ENCODE measurements at regions not wholly inside any gene's neighbourhood (a gene's known extent, or its start where the extent isn't known, plus 50 kb on each side); places are given as distances from the start of the nearest gene placed in this dataset.

DNA sequence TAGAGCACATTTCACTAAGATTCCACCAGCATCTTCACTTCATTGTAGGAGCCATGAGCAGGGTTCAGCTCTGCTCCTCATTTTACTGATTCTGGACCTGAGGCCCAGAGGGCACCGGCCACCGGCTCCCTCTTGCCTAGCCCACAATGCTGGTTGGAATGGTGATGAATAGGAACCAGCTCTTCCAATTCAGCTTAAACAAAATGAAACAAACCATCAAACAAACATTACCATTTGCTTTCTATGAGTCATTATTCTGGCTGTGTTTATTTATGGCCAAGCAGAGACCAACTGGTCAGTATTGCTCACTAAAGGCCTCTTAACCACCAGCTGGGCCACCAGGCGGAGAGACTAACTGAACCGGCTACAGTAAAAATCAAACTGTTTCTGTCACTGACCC, 176.7 kb downstream of the MTX2 start:
- ChIA-PET POLR2A (interaction anchor here (1.4 kb wide), 1 partner anchor 9 kb away, joined by 3 read pairs; no protein-coding TSS in a partner anchor), CTCF (ENCODE audit: low intra/inter-chr PET ratio, low total read pairs) (no interaction called here)
- 2% methylated on average over 4 of the region's 4 CpGs for WGBS (ENCODE audit: low lambda C conversion rate)
- no peak overlapping the region for H3K4me2 ChIP-seq (ENCODE audit: low read depth, low read length)
- no peak overlapping the region for H3K27ac ChIP-seq (ENCODE audit: extremely low read length, insufficient read depth, low read length)
- BruUV-seq (replicated peaks), result no TSS peak
- no peak overlapping the region for H3K9ac ChIP-seq (ENCODE audit: insufficient read depth, low read depth, low read length)
- no peak for FAIRE-seq
- H3K9me3 ChIP-seq (ENCODE audit: low read length), result no peaks in the 10 kb centered on the region
- intact Hi-C loops (cut with micrococcal nuclease; ENCODE audit: unreplicated experiment), result no loop called here
- H3K36me3 ChIP-seq (replicated peaks in 1 of 2; ENCODE audit: control insufficient read depth in 1 of 2, insufficient read depth in 2 of 2, low read length in 2 of 2), result no peaks in the 10 kb centered on the region
- no peak overlapping the region for H3K4me3 ChIP-seq (replicated peaks in 1 of 3; ENCODE audit: insufficient read depth in 1 of 3, low read depth in 2 of 3, low read length in 3 of 3)
- no peaks in the 10 kb centered on the region for H3K79me2 ChIP-seq (ENCODE audit: insufficient read depth, low read length)
- no peak overlapping the region for H2AFZ ChIP-seq (ENCODE audit: low read length)
- peaks cover 8% of the 10 kb centered on the region; the same call in 1 of the 2 replicates for H3K4me1 ChIP-seq (ENCODE audit: insufficient read depth, low read length)
- ATAC-seq, result peak; percentile 79
- peaks cover 2 to 10% of the 10 kb centered on the region in 2 experiments; a peak in 2 of 5 replicates for H3K27me3 ChIP-seq (ENCODE audit: control insufficient read depth in 1 of 2, insufficient read depth in 2 of 2, low read length in 2 of 2)
- no peaks in the 10 kb centered on the region for H4K20me1 ChIP-seq (ENCODE audit: insufficient read depth, low read length)
- peak; percentile 44; the same call in 1 of the 2 replicates for TF ChIP-seq TFAP4 (IDR thresholded peaks at IDR 0.05; ENCODE audit: borderline replicate concordance, low read depth)
- TF ChIP-seq POLR2AphosphoS2 (IDR thresholded peaks at IDR 0.05; ENCODE audit: low read depth, low read length), result no peak
- peak; percentile 82 for TF ChIP-seq FOSL2 (CRISPR knock-in tag; IDR thresholded peaks at IDR 0.05)
- DNase-seq (ENCODE audit: low spot score), result peak; percentile 13
- in situ Hi-C loops (cut with HindIII; ENCODE audit: extremely low pct_ligation_motif_present, low pct_unique_long_range_greater_than_20kb), result no loop called here

GRCh38 chr2:176446718-176447414, 177.6 kb downstream of the MTX2 start:
- no peak overlapping the region for H3K9ac ChIP-seq (ENCODE audit: insufficient read depth, low read depth, low read length)
- no TSS peak for BruUV-seq (replicated peaks)
- intact Hi-C loops (cut with micrococcal nuclease; ENCODE audit: unreplicated experiment) (no loop called here), in situ Hi-C loops (cut with HindIII; ENCODE audit: extremely low pct_ligation_motif_present, low pct_unique_long_range_greater_than_20kb) (no loop called here)
- no peak overlapping the region for H3K4me2 ChIP-seq (ENCODE audit: low read depth, low read length)
- ATAC-seq, result no peak
- peaks cover 2 to 10% of the 10 kb centered on the region in 2 experiments; a peak in 2 of 5 replicates for H3K27me3 ChIP-seq (ENCODE audit: control insufficient read depth in 1 of 2, insufficient read depth in 2 of 2, low read length in 2 of 2)
- no peak for DNase-seq (ENCODE audit: low spot score)
- H3K9me3 ChIP-seq (ENCODE audit: low read length), result no peaks in the 10 kb centered on the region
- H3K4me1 ChIP-seq (ENCODE audit: insufficient read depth, low read length), result peaks cover 8% of the 10 kb centered on the region; the same call in 1 of the 2 replicates
- ChIA-PET CTCF (ENCODE audit: low intra/inter-chr PET ratio, low total read pairs) (no interaction called here), POLR2A (interaction anchor here (1.4 kb wide), 1 partner anchor 8 kb away, joined by 3 read pairs; no protein-coding TSS in a partner anchor)
- no peak for TF ChIP-seq RBAK (CRISPR knock-in tag; IDR thresholded peaks at IDR 0.05)
- TF ChIP-seq ZNF17 (CRISPR knock-in tag; IDR thresholded peaks at IDR 0.05), result no peak
- TF ChIP-seq ZNF3 (CRISPR knock-in tag; IDR thresholded peaks at IDR 0.05), result no peak
- TF ChIP-seq ZNF383 (CRISPR knock-in tag; IDR thresholded peaks at IDR 0.05; ENCODE audit: borderline replicate concordance), result no peak
- TF ChIP-seq, protein P1, sequence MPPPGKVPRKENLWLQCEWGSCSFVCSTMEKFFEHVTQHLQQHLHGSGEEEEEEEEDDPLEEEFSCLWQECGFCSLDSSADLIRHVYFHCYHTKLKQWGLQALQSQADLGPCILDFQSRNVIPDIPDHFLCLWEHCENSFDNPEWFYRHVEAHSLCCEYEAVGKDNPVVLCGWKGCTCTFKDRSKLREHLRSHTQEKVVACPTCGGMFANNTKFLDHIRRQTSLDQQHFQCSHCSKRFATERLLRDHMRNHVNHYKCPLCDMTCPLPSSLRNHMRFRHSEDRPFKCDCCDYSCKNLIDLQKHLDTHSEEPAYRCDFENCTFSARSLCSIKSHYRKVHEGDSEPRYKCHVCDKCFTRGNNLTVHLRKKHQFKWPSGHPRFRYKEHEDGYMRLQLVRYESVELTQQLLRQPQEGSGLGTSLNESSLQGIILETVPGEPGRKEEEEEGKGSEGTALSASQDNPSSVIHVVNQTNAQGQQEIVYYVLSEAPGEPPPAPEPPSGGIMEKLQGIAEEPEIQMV (CRISPR knock-in tag; IDR thresholded peaks at IDR 0.05; ENCODE audit: low read depth), result no peak
- TF ChIP-seq RELA (CRISPR knock-in tag; IDR thresholded peaks at IDR 0.05), result no peak
- FAIRE-seq, result no peak
- H3K79me2 ChIP-seq (ENCODE audit: insufficient read depth, low read length), result no peaks in the 10 kb centered on the region
- H3K27ac ChIP-seq (ENCODE audit: extremely low read length, insufficient read depth, low read length), result no peak overlapping the region
- 2% methylated on average over 4 of the region's 4 CpGs for WGBS (ENCODE audit: low lambda C conversion rate)
- no peaks in the 10 kb centered on the region for H3K36me3 ChIP-seq (replicated peaks in 1 of 2; ENCODE audit: control insufficient read depth in 1 of 2, insufficient read depth in 2 of 2, low read length in 2 of 2)
- no peak overlapping the region for H2AFZ ChIP-seq (ENCODE audit: low read length)
- no peaks in the 10 kb centered on the region for H4K20me1 ChIP-seq (ENCODE audit: insufficient read depth, low read length)
- H3K4me3 ChIP-seq (replicated peaks in 1 of 3; ENCODE audit: insufficient read depth in 1 of 3, low read depth in 2 of 3, low read length in 3 of 3), result no peak overlapping the region

Measured in HepG2 (cell line).